HCT116 (cell line): ENCODE measurements at regions not wholly inside any gene's neighbourhood (a gene's known extent, or its start where the extent isn't known, plus 50 kb on each side); places are given as distances from the start of the nearest gene placed in this dataset.

Experiments used
- ATAC-seq: fragments of 200-7000 bp; cut with Tn5 transposase; 2 replicates; pipeline ENCODE4 v1.9.1; 2020; ENCODE audit warnings: mild to moderate bottlenecking, moderate library complexity
- BruUV-seq: library from RNA; stranded (reverse); fragments of 400-500 nt; replicated peaks from 2 replicates; lab custom pipeline; 2021; lab: Mats Ljungman, UMichigan
- CTCF ChIA-PET: fragments of 300-600 bp; sonication (Branson Sonifier 250); formaldehyde crosslinking; loops from one replicate; lab custom pipeline; 2021; ENCODE audit warnings: antibody characterized with exemption; lab: Charles Lee
- POLR2A ChIA-PET: fragments of 300-600, 350-600 bp; sonication (Branson Sonifier 250); formaldehyde crosslinking; loops from one replicate; lab custom pipeline; 2021; ENCODE audit warnings: antibody characterized with exemption; lab: Charles Lee
- RAD21 ChIA-PET, 2 experiments: fragments of 300-600 bp; sonication (Branson Sonifier 250); formaldehyde crosslinking; loops; one replicate each; lab custom pipeline; 2023; ENCODE audit warnings: low total read pairs in 2 of 2; ENCODE audit not compliant: uncharacterized antibody in 2 of 2, unreplicated experiment in 2 of 2, low non-redundant PET in 1 of 2; lab: Charles Lee
- DNase-seq: peaks from one replicate; pipeline ENCODE4 v3.0.0-alpha.2; 2010; ENCODE audit warnings: low read depth, low spot score
- H2AFZ ChIP-seq: fragments of 200-600 bp; shearing (Covaris generic), sonication (generic); 2 replicates; pipeline ENCODE4 v1.6.1; 2017; ENCODE audit warnings: low read depth, mixed run types, mixed read lengths, antibody characterized with exemption, low read length; ENCODE audit not compliant: poor library complexity, severe bottlenecking
- H3K27ac ChIP-seq: 2 replicates; pipeline ENCODE4 v1.5.1; 2012; ENCODE audit warnings: low read depth, low read length
- H3K27me3 ChIP-seq: fragments of 200-600 bp; sonication (generic); 2 replicates; pipeline ENCODE4 v1.6.1; 2016; ENCODE audit warnings: mixed run types, low read length, mixed read lengths; ENCODE audit not compliant: insufficient read depth
- H3K36me3 ChIP-seq, 2 experiments: fragments of 200-500 bp in 1 of 2; fragments of 200-600 bp in 1 of 2; sonication (Bioruptor generic) in 1 of 2; sonication (generic) in 1 of 2; 2 replicates each; pipeline versions ENCODE4 v1.5.1 to v1.6.1; 2014 to 2016; ENCODE audit warnings: low read length in 2 of 2, inconsistent platforms in 1 of 2, mixed read lengths in 1 of 2, mixed run types in 1 of 2; ENCODE audit not compliant: insufficient read depth in 2 of 2, control insufficient read depth in 1 of 2
- H3K4me1 ChIP-seq, 2 experiments: fragments of 200-600 bp in 1 of 2; sonication (generic) in 1 of 2; 2 replicates each; pipeline versions ENCODE4 v1.5.1 to v1.6.1; 2012 to 2017; ENCODE audit warnings: low read length in 2 of 2, inconsistent platforms in 1 of 2, mild to moderate bottlenecking in 1 of 2, mixed read lengths in 1 of 2, mixed run types in 1 of 2, moderate library complexity in 1 of 2; ENCODE audit not compliant: insufficient read depth in 2 of 2, control insufficient read depth in 1 of 2
- H3K4me2 ChIP-seq: fragments of 200-600 bp; sonication (generic); 2 replicates; pipeline ENCODE4 v1.6.1; 2017; ENCODE audit warnings: mixed run types, low read length, mixed read lengths
- H3K4me3 ChIP-seq, 2 experiments: fragments of 200-600 bp in 1 of 2; sonication (generic) in 1 of 2; replicated peaks in 1 of 2; 2 replicates each; pipeline ENCODE4 v1.5.1; 2011 to 2016; ENCODE audit warnings: low read length in 2 of 2, control low read depth in 1 of 2, low read depth in 1 of 2, mild to moderate bottlenecking in 1 of 2, mixed read lengths in 1 of 2, mixed run types in 1 of 2
- H3K79me2 ChIP-seq: fragments of 200-600 bp; sonication (generic); 2 replicates; pipeline ENCODE4 v1.6.1; 2017; ENCODE audit warnings: mild to moderate bottlenecking, mixed run types, low read length, moderate library complexity, mixed read lengths; ENCODE audit not compliant: insufficient read depth
- H3K9ac ChIP-seq: fragments of 200-600 bp; sonication (generic); 2 replicates; pipeline ENCODE4 v1.6.1; 2016; ENCODE audit warnings: low read length, mixed read lengths
- H3K9me2 ChIP-seq: fragments of 200-600 bp; sonication (generic), shearing (Covaris generic); 2 replicates; pipeline ENCODE4 v1.6.1; 2017; ENCODE audit warnings: mixed run types, mild to moderate bottlenecking, moderate library complexity; ENCODE audit not compliant: insufficient read depth
- H3K9me3 ChIP-seq, 2 experiments: fragments of 200-500 bp in 1 of 2; fragments of 200-600 bp in 1 of 2; sonication (Bioruptor generic) in 1 of 2; sonication (generic) in 1 of 2; 2 replicates each; pipeline ENCODE4 v1.6.1; 2014 to 2017; ENCODE audit warnings: low read length in 2 of 2, mixed read lengths in 2 of 2, inconsistent platforms in 1 of 2, low read depth in 1 of 2, mild to moderate bottlenecking in 1 of 2, mixed run types in 1 of 2, moderate library complexity in 1 of 2; ENCODE audit not compliant: control insufficient read depth in 1 of 2, insufficient read depth in 1 of 2
- H4K20me1 ChIP-seq: fragments of 200-600 bp; sonication (generic), shearing (Covaris generic); 2 replicates; pipeline ENCODE4 v1.6.1; 2017; ENCODE audit warnings: mixed run types, mild to moderate bottlenecking, moderate library complexity; ENCODE audit not compliant: insufficient read depth
- CBX3 ChIP-seq: IDR thresholded peaks from 2 replicates; pipeline ENCODE4 v1.6.1; 2012; ENCODE audit warnings: low read depth
- EZH2phosphoT487 ChIP-seq: fragments of 200-600 bp; IDR thresholded peaks from 2 replicates; pipeline ENCODE4 v1.6.1; 2018; ENCODE audit warnings: antibody characterized with exemption, borderline replicate concordance
- FOSL1 ChIP-seq: IDR thresholded peaks from 2 replicates; pipeline ENCODE4 v1.6.1; 2012; ENCODE audit warnings: low read depth
- SIN3A ChIP-seq: IDR thresholded peaks from 2 replicates; pipeline ENCODE4 v1.6.1; 2012; ENCODE audit warnings: low read depth
- SP1 ChIP-seq: IDR thresholded peaks from 2 replicates; pipeline ENCODE4 v1.6.1; 2012; ENCODE audit warnings: low read depth
- YY1 ChIP-seq: IDR thresholded peaks from 2 replicates; pipeline ENCODE4 v1.6.1; 2011; ENCODE audit warnings: low read length, low read depth, moderate library complexity, mild to moderate bottlenecking; ENCODE audit not compliant: insufficient replicate concordance; ENCODE audit errors: extremely low read depth
- ZFX ChIP-seq: fragments of 450-650 bp; IDR thresholded peaks from 2 replicates; pipeline ENCODE4 v1.6.1; 2017
- intact Hi-C: fragments of 100-400 bp; cut with micrococcal nuclease; formaldehyde crosslinking; loops from 2 replicates; pipeline ENCODE4 v1.10.0; 2022
- TF ChIP-seq, protein P1 (sequence below): IDR thresholded peaks from 2 replicates; pipeline ENCODE4 v1.6.1; 2011; ENCODE audit warnings: mild to moderate bottlenecking, low read length, moderate library complexity; ENCODE audit not compliant: insufficient replicate concordance; ENCODE audit errors: extremely low read depth
- TF ChIP-seq, protein P2 (sequence below): IDR thresholded peaks from 2 replicates; pipeline ENCODE4 v1.6.1; 2012

- TF ChIP-seq, protein P1, sequence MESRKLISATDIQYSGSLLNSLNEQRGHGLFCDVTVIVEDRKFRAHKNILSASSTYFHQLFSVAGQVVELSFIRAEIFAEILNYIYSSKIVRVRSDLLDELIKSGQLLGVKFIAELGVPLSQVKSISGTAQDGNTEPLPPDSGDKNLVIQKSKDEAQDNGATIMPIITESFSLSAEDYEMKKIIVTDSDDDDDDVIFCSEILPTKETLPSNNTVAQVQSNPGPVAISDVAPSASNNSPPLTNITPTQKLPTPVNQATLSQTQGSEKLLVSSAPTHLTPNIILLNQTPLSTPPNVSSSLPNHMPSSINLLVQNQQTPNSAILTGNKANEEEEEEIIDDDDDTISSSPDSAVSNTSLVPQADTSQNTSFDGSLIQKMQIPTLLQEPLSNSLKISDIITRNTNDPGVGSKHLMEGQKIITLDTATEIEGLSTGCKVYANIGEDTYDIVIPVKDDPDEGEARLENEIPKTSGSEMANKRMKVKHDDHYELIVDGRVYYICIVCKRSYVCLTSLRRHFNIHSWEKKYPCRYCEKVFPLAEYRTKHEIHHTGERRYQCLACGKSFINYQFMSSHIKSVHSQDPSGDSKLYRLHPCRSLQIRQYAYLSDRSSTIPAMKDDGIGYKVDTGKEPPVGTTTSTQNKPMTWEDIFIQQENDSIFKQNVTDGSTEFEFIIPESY, result no peak
- TF ChIP-seq SP1 (no peak), CBX3 (no peak), ZFX (no peak), EZH2phosphoT487 (no peak)
- TF ChIP-seq, protein P2, sequence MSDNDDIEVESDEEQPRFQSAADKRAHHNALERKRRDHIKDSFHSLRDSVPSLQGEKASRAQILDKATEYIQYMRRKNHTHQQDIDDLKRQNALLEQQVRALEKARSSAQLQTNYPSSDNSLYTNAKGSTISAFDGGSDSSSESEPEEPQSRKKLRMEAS, result no peak
- TF ChIP-seq, all 23 proteins: peak for 0
Measured at GRCh38 chr2:57979158-57979557, 67.4 kb upstream of the VRK2 start (continued).

DNA sequence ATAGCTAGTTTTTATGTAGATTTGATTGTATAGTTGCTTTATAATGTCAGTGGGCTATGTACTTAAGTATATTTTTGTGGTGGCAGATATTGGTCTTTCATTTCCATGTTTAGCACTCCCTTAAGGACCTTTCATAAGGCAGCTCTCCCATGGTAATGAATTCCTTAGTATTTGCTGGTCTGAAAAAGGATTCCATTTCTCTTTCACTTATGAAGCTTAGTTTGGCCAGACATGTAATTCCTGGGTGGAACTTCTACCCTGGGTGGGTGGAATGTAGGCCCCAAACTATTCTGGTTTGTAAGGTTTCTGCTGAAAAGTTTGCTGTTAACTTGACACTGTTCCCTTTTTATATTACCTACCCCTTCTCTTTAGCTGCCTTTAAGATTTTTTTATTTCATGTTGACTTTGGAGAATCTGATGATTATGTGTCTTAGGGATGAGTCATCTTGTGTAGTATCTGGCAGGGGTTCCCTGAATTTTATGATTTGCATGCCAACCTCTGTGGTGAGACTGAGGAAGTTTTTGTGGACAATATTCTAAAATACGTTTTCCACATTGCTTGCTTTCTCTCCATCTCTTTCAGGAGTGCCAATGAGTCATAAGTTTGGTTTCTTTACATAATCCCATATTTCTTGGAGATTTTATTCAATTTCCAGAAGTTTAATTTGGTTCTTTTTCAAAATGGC, 65.4 kb upstream of the VRK2 start:
- Histone ChIP-seq H3K4me3 (no peak overlapping the region), H3K4me1 (no peaks in the 10 kb centered on the region; a peak in 1 of 4 replicates), H3K9ac (no peak overlapping the region), H3K27ac (no peak overlapping the region), H3K27me3 (no peaks in the 10 kb centered on the region), H3K36me3 (no peaks in the 10 kb centered on the region), H3K79me2 (no peaks in the 10 kb centered on the region), H3K9me2 (no peaks in the 10 kb centered on the region), H2AFZ (no peak overlapping the region), H3K9me3 (no peaks in the 10 kb centered on the region), H4K20me1 (no peaks in the 10 kb centered on the region), H3K4me2 (no peak overlapping the region)
- ChIA-PET CTCF (no interaction called here), POLR2A (no interaction called here), RAD21 (no interaction called here)
- no peak for ATAC-seq
- TF ChIP-seq FOSL1, result 0 out of 2 replicates have a peak, but pooled peaks have one; percentile 10
- no peak for TF ChIP-seq SIN3A
- no peak for TF ChIP-seq YY1
- DNase-seq, result no peak
- no TSS peak for BruUV-seq
- intact Hi-C loops, result no loop called here
